ENCODE measurements at regions not wholly inside any gene's neighbourhood (a gene's known extent, or its start where the extent isn't known, plus 50 kb on each side); places are given as distances from the start of the nearest gene placed in this dataset.

DNA sequence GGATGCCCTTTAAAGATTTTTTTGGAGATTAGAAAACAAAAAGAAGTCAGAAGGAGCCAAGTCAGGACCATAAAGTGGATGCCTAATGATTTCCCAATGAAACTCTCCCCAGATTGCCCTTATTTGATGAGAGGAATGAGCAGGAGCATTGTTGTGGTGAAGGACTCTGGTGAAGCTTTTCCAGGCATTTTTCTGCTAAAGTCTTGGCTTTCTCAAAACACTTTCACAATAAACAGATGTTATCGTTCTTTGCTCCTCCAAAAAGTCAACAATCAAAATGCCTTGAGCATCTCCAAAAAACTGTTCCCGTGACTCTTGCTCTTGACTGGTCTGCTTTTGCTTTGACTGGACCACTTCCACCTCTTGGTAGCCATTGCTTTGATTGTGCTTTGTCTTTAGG lies 121.8 kb downstream of the CAAP1 start:
- no peak for TF ChIP-seq ZNF335 (tag by site-specific recombination; conservative IDR thresholded peaks at IDR 0.05)
- no peak for TF ChIP-seq ZFP3 (tag by site-specific recombination; IDR thresholded peaks at IDR 0.05; ENCODE audit: low read depth)

Data from HEK293 (cell line).